ENCODE measurements at regions not wholly inside any gene's neighbourhood (a gene's known extent, or its start where the extent isn't known, plus 50 kb on each side); places are given as distances from the start of the nearest gene placed in this dataset.

- no peak for TF ChIP-seq CTCF (conservative IDR thresholded peaks at IDR 0.05 in 1 of 2, IDR thresholded peaks at IDR 0.05 in 1 of 2; ENCODE audit: extremely low read depth in 1 of 2, insufficient read depth in 1 of 2, low read depth in 1 of 2, low read length in 2 of 2)
- TF ChIP-seq EZH2 (IDR thresholded peaks at IDR 0.05; ENCODE audit: borderline replicate concordance, low read length): no peak
These were observed 516.2 kb downstream of the BCKDHB start for GRCh38 chr6:80622641-80623040.
